ENCODE measurements at regions not wholly inside any gene's neighbourhood (a gene's known extent, or its start where the extent isn't known, plus 50 kb on each side); places are given as distances from the start of the nearest gene placed in this dataset.

GRCh38 chr13:81927347-81927746, 1586.4 kb upstream of the SPRY2 start:
- TF ChIP-seq STAT1 (IDR thresholded peaks at IDR 0.05; ENCODE audit: unreplicated experiment) = no peak
- TF ChIP-seq CTCF (conservative IDR thresholded peaks at IDR 0.05; ENCODE audit: low read depth in 2 of 2) = peak; percentile 26 to 47; a peak in 3 of 4 replicates
- no peak for TF ChIP-seq ETS1 (IDR thresholded peaks at IDR 0.05)
- TF ChIP-seq EZH2 (IDR thresholded peaks at IDR 0.05; ENCODE audit: low read depth, unreplicated experiment) = no peak
- no peak for TF ChIP-seq REST (IDR thresholded peaks at IDR 0.05; ENCODE audit: unreplicated experiment)
- no peak for TF ChIP-seq JUNB (IDR thresholded peaks at IDR 0.05; ENCODE audit: unreplicated experiment)
- TF ChIP-seq POLR2AphosphoS5 (IDR thresholded peaks at IDR 0.05; ENCODE audit: low read depth) = no peak
- no peak for TF ChIP-seq NANOG (IDR thresholded peaks at IDR 0.05; ENCODE audit: borderline replicate concordance)
- no peak for TF ChIP-seq EZH2phosphoT487 (IDR thresholded peaks at IDR 0.05; ENCODE audit: unreplicated experiment)
- TF ChIP-seq CREB1 (CRISPR knock-in tag; IDR thresholded peaks at IDR 0.05; ENCODE audit: low read depth) = no peak
